H1 (cell line): ENCODE measurements at regions not wholly inside any gene's neighbourhood (a gene's known extent, or its start where the extent isn't known, plus 50 kb on each side); places are given as distances from the start of the nearest gene placed in this dataset.

ENCODE experiments used
- GTF2F1 ChIP-seq: IDR thresholded peaks from 2 replicates; pipeline ENCODE4 v1.6.1; 2012; ENCODE audit warnings: low read depth, low read length, improper control_type of control experiment, borderline replicate concordance
- HDAC6 ChIP-seq: IDR thresholded peaks from one replicate; pipeline ENCODE4 v1.7.1; 2012; ENCODE audit warnings: low read depth, mild to moderate bottlenecking, inconsistent platforms, low read length, moderate library complexity
- KDM4A ChIP-seq: IDR thresholded peaks from one replicate; pipeline ENCODE4 v1.7.1; 2012; ENCODE audit warnings: low read depth, mild to moderate bottlenecking, moderate library complexity, low read length, inconsistent platforms; ENCODE audit not compliant: severe bottlenecking
- KDM5A ChIP-seq: fragments of 200-600 bp; IDR thresholded peaks from 2 replicates; pipeline ENCODE4 v1.7.1; 2012; ENCODE audit warnings: mild to moderate bottlenecking, low read length, inconsistent platforms, mixed read lengths
- SIN3A ChIP-seq, 2 experiments: IDR thresholded peaks in 1 of 2; conservative IDR thresholded peaks in 1 of 2; 2 replicates each; pipeline ENCODE4 v1.6.1; 2011 to 2012; ENCODE audit warnings: low read length in 2 of 2, improper control_type of control experiment in 1 of 2, low read depth in 1 of 2, mild to moderate bottlenecking in 1 of 2
- SP2 ChIP-seq: IDR thresholded peaks from 2 replicates; pipeline ENCODE4 v1.6.1; 2012; ENCODE audit warnings: mild to moderate bottlenecking, low read length, inconsistent platforms
- SP4 ChIP-seq: IDR thresholded peaks from 2 replicates; pipeline ENCODE4 v1.6.1; 2012; ENCODE audit warnings: low read length, inconsistent platforms
- TF ChIP-seq, protein P1 (sequence below): IDR thresholded peaks from 2 replicates; pipeline ENCODE4 v1.6.1; 2011; ENCODE audit warnings: low read length, improper control_type of control experiment
- TF ChIP-seq, protein P2 (sequence below): fragments of 300-600 bp; sonication (generic); IDR thresholded peaks from 2 replicates; pipeline ENCODE4 v1.7.1; 2012; ENCODE audit warnings: low read length, moderate library complexity, mild to moderate bottlenecking, inconsistent platforms; ENCODE audit not compliant: insufficient replicate concordance

DNA sequence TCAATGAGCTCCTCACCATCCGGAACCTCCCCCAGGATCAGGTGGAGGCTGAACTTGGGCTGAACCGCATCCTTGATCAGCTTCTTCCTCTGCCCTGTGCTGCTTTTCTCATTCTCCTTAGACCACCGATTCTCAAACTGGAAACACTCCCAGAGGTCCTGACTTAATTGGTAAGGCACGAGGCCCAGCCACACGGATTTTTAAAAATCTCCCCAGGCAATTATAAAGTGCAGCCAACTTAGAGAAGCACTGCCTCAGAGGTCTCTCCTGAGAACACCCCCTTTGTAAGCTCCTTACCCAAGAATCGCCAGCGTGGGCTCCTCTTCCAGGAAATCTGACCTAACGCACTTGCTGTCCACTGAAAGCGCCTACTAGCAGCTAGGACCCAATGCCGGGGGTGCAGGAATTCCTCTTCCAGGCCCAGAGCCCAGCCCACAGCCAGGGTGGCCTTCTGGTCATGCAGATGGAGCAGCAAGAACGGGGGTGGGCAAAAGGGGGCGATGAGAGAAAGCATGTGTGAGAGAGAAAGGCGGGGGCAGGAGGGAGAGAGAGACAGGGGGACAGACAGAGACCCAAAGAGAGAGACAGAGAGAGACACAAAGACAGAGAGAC lies 66.9 kb upstream of the CACNA1A start (continued):
- TF ChIP-seq KDM4A (no peak), SP4 (no peak), GTF2F1 (no peak), HDAC6 (no peak), SIN3A (conservative IDR thresholded peaks at IDR 0.05 in 1 of 2, IDR thresholded peaks at IDR 0.05 in 1 of 2; ENCODE audit: low read depth in 1 of 2, low read length in 2 of 2) (no peak), KDM5A (no peak), SP2 (no peak)
- TF ChIP-seq, protein P1, sequence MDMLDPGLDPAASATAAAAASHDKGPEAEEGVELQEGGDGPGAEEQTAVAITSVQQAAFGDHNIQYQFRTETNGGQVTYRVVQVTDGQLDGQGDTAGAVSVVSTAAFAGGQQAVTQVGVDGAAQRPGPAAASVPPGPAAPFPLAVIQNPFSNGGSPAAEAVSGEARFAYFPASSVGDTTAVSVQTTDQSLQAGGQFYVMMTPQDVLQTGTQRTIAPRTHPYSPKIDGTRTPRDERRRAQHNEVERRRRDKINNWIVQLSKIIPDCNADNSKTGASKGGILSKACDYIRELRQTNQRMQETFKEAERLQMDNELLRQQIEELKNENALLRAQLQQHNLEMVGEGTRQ: no peak
- TF ChIP-seq, protein P2, sequence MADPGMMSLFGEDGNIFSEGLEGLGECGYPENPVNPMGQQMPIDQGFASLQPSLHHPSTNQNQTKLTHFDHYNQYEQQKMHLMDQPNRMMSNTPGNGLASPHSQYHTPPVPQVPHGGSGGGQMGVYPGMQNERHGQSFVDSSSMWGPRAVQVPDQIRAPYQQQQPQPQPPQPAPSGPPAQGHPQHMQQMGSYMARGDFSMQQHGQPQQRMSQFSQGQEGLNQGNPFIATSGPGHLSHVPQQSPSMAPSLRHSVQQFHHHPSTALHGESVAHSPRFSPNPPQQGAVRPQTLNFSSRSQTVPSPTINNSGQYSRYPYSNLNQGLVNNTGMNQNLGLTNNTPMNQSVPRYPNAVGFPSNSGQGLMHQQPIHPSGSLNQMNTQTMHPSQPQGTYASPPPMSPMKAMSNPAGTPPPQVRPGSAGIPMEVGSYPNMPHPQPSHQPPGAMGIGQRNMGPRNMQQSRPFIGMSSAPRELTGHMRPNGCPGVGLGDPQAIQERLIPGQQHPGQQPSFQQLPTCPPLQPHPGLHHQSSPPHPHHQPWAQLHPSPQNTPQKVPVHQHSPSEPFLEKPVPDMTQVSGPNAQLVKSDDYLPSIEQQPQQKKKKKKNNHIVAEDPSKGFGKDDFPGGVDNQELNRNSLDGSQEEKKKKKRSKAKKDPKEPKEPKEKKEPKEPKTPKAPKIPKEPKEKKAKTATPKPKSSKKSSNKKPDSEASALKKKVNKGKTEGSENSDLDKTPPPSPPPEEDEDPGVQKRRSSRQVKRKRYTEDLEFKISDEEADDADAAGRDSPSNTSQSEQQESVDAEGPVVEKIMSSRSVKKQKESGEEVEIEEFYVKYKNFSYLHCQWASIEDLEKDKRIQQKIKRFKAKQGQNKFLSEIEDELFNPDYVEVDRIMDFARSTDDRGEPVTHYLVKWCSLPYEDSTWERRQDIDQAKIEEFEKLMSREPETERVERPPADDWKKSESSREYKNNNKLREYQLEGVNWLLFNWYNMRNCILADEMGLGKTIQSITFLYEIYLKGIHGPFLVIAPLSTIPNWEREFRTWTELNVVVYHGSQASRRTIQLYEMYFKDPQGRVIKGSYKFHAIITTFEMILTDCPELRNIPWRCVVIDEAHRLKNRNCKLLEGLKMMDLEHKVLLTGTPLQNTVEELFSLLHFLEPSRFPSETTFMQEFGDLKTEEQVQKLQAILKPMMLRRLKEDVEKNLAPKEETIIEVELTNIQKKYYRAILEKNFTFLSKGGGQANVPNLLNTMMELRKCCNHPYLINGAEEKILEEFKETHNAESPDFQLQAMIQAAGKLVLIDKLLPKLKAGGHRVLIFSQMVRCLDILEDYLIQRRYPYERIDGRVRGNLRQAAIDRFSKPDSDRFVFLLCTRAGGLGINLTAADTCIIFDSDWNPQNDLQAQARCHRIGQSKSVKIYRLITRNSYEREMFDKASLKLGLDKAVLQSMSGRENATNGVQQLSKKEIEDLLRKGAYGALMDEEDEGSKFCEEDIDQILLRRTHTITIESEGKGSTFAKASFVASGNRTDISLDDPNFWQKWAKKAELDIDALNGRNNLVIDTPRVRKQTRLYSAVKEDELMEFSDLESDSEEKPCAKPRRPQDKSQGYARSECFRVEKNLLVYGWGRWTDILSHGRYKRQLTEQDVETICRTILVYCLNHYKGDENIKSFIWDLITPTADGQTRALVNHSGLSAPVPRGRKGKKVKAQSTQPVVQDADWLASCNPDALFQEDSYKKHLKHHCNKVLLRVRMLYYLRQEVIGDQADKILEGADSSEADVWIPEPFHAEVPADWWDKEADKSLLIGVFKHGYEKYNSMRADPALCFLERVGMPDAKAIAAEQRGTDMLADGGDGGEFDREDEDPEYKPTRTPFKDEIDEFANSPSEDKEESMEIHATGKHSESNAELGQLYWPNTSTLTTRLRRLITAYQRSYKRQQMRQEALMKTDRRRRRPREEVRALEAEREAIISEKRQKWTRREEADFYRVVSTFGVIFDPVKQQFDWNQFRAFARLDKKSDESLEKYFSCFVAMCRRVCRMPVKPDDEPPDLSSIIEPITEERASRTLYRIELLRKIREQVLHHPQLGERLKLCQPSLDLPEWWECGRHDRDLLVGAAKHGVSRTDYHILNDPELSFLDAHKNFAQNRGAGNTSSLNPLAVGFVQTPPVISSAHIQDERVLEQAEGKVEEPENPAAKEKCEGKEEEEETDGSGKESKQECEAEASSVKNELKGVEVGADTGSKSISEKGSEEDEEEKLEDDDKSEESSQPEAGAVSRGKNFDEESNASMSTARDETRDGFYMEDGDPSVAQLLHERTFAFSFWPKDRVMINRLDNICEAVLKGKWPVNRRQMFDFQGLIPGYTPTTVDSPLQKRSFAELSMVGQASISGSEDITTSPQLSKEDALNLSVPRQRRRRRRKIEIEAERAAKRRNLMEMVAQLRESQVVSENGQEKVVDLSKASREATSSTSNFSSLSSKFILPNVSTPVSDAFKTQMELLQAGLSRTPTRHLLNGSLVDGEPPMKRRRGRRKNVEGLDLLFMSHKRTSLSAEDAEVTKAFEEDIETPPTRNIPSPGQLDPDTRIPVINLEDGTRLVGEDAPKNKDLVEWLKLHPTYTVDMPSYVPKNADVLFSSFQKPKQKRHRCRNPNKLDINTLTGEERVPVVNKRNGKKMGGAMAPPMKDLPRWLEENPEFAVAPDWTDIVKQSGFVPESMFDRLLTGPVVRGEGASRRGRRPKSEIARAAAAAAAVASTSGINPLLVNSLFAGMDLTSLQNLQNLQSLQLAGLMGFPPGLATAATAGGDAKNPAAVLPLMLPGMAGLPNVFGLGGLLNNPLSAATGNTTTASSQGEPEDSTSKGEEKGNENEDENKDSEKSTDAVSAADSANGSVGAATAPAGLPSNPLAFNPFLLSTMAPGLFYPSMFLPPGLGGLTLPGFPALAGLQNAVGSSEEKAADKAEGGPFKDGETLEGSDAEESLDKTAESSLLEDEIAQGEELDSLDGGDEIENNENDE: no peak
